ENCODE measurements at regions not wholly inside any gene's neighbourhood (a gene's known extent, or its start where the extent isn't known, plus 50 kb on each side); places are given as distances from the start of the nearest gene placed in this dataset.

DNA sequence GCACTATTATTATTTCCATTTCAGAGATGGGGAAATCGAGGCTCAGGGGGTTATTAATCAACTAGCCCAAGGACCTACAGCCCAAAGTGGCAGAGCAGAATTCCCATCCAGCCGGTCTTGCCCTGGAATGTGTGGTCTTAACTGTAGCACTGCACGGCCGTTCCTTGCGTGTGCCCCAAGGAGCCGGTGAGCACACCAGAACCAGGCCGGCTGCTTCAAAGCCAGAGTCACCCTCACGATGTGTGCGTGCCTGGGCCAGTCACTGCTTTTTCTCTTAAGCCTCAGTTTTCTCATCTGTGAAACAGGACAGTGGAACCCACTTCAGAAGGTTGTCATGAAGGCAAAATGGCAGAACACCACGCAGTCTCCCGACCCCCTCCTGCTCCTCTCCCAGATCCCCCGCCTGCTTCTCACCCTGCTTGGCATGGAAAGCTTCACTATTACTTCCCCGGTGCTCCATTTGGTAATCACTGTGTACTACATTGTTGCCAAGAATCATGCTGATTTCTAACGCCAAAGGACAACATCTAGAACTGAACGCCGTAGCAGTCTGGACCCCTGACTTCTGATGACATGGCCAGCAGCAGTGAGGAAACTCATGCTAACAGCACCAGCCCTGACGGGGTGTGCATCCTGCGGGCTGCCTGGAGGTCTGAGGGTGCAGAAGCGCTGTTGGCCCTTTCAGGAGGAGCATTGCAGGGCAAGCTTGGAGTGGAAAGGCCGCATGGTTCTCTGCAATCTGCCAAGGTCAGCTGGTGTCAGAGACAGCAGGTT is 106.8 kb upstream of the B3GAT1 start:
- H3K9me3 ChIP-seq: no peaks in the 10 kb centered on the region
- no peak overlapping the region for H3K27ac ChIP-seq
- TF ChIP-seq POLR2AphosphoS5 (IDR thresholded peaks at IDR 0.05) (no peak), POLR2A (IDR thresholded peaks at IDR 0.05) (no peak), EP300 (IDR thresholded peaks at IDR 0.05) (no peak)
- TF ChIP-seq, protein P1, sequence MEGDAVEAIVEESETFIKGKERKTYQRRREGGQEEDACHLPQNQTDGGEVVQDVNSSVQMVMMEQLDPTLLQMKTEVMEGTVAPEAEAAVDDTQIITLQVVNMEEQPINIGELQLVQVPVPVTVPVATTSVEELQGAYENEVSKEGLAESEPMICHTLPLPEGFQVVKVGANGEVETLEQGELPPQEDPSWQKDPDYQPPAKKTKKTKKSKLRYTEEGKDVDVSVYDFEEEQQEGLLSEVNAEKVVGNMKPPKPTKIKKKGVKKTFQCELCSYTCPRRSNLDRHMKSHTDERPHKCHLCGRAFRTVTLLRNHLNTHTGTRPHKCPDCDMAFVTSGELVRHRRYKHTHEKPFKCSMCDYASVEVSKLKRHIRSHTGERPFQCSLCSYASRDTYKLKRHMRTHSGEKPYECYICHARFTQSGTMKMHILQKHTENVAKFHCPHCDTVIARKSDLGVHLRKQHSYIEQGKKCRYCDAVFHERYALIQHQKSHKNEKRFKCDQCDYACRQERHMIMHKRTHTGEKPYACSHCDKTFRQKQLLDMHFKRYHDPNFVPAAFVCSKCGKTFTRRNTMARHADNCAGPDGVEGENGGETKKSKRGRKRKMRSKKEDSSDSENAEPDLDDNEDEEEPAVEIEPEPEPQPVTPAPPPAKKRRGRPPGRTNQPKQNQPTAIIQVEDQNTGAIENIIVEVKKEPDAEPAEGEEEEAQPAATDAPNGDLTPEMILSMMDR (IDR thresholded peaks at IDR 0.05): no peak
- H3K4me1 ChIP-seq: no peaks in the 10 kb centered on the region
- WGBS, 2 donors (ENCODE audit: low coverage in 1 of 2): 79 to 90% methylated on average over 2 to 8 of the region's 20 CpGs
- no peak overlapping the region for H3K4me3 ChIP-seq
- no peaks in the 10 kb centered on the region for H3K36me3 ChIP-seq
- ATAC-seq: no peak
- H3K27me3 ChIP-seq: peaks cover 68% of the 10 kb centered on the region

DNA sequence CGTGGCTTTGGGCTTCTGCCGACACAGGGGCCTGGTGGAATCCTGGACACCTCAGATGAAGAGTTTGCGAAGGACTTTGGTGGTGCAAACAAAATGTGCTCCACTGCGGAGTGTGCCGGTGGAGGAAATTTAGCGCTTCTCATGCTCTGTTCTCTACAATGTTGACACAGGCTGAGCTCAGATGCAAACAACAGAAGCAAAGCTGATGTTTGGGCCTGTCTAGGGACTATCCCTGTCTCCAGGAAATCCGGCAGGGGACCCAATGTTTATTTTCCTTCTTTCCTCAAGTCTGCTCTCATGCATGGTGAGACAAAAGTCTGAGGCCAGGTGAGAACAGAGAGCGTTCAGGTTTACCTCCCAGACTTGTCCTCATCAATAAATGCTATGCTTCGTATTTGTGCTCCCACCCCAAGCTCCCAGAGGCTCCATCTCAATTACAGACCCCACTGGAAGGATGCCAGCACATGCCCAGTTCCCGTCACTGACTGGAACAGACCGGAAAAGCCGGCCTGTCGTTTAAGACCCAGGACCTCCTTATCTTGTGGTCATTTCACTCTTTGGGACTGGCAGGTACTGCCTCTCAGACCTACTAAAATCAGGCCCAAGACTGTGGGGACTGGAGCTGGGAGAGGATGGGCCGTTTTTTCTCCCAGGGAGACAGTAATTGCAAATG is 105.7 kb upstream of the B3GAT1 start:
- H3K4me1 ChIP-seq: no peaks in the 10 kb centered on the region
- no peak for TF ChIP-seq POLR2AphosphoS5 (IDR thresholded peaks at IDR 0.05)
- TF ChIP-seq, protein P1 (IDR thresholded peaks at IDR 0.05): no peak
- no peaks in the 10 kb centered on the region for H3K9me3 ChIP-seq
- no peak for ATAC-seq
- H3K4me3 ChIP-seq: no peak overlapping the region
- 51 to 58% methylated on average over 5 to 8 of the region's 14 CpGs for WGBS, 2 donors (ENCODE audit: low coverage in 1 of 2)
- no peak overlapping the region for H3K27ac ChIP-seq
- no peaks in the 10 kb centered on the region for H3K36me3 ChIP-seq
- H3K27me3 ChIP-seq: peaks cover 75% of the 10 kb centered on the region

- H3K4me3 ChIP-seq: no peak overlapping the region
- no peak overlapping the region for H3K27ac ChIP-seq
- H3K4me1 ChIP-seq: no peaks in the 10 kb centered on the region
- WGBS, 2 donors (ENCODE audit: low coverage in 1 of 2): 79 to 96% methylated on average over 6 of the region's 6 CpGs
- ATAC-seq: no peak
- peaks cover 77% of the 10 kb centered on the region for H3K27me3 ChIP-seq
- TF ChIP-seq POLR2AphosphoS5 (IDR thresholded peaks at IDR 0.05) (no peak), POLR2A (IDR thresholded peaks at IDR 0.05) (no peak), EP300 (IDR thresholded peaks at IDR 0.05) (no peak)
- TF ChIP-seq, protein P1 (IDR thresholded peaks at IDR 0.05): no peak
- no peaks in the 10 kb centered on the region for H3K36me3 ChIP-seq
- H3K9me3 ChIP-seq: no peaks in the 10 kb centered on the region
Measured at GRCh38 chr11:134517115-134517514, 105.1 kb upstream of the B3GAT1 start.

- H3K4me3 ChIP-seq: no peak overlapping the region
- no peaks in the 10 kb centered on the region for H3K36me3 ChIP-seq
- H3K27me3 ChIP-seq: peaks cover 77% of the 10 kb centered on the region
- ATAC-seq: no peak
- H3K9me3 ChIP-seq: no peaks in the 10 kb centered on the region
- WGBS, 2 donors (ENCODE audit: low coverage in 1 of 2): no CpG with 5 or more reads among the region's 9 CpGs
- TF ChIP-seq, protein P1 (IDR thresholded peaks at IDR 0.05): no peak
- TF ChIP-seq POLR2AphosphoS5 (IDR thresholded peaks at IDR 0.05) (no peak), POLR2A (IDR thresholded peaks at IDR 0.05) (no peak), EP300 (IDR thresholded peaks at IDR 0.05) (no peak)
- no peak overlapping the region for H3K27ac ChIP-seq
- H3K4me1 ChIP-seq: no peaks in the 10 kb centered on the region
Measured at GRCh38 chr11:134516529-134516928, 104.5 kb upstream of the B3GAT1 start.
